ENCODE measurements at regions not wholly inside any gene's neighbourhood (a gene's known extent, or its start where the extent isn't known, plus 50 kb on each side); places are given as distances from the start of the nearest gene placed in this dataset.

DNA sequence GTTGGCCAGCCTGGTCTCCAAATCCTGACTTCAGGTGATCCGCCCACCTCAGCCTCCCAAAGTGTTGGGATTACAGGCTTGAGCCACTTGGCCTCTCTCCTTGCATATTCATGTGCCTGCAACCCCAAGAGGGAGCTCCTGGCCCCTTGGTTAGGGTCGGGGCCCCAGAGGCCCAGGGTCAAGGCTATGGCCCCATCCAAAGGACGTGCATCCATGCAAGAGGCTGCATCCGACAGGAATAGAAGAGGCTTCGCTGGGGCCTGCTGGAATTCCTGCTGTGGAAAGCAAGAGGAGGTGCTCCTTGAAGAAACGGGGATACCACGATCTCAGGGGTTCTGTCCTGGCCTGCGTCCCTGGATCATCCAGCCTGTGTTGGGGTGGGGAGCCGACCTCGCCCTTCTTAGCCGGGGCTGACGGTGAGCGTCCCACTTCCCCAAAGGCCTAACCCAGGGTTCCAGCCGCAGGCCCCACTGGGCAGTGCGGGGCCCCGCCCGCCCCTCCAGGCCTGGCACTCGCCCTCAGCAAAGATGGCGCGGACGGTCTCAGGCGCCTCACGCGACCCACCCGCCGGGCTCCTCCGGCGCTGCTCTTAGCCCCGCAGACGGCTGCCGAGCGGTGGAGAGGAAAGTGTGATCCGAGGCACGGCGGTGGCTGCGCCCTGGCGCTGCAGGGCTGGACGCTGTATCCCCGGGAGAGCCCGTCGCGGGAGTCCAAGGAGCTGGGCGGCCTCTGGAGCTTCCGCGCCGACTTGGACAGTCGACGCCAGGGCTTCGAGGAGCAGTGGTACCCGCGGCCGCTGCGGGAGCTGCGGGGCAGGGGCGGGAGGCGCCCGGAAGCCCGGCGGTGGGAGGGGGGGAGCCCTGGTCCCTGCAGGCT lies 54.7 kb downstream of the ZNF727 start:
- Mint-ChIP-seq H3K36me3 (peaks cover 4% of the 10 kb centered on the region), H3K4me1 (ENCODE audit: low read depth in 2 of 2) (no peaks in the 10 kb centered on the region), H3K27me3 (no peaks in the 10 kb centered on the region), H3K27ac (no peak overlapping the region), H3K9me3 (no peaks in the 10 kb centered on the region), H3K4me3 (no peak overlapping the region)
- ATAC-seq (peak in 1 of 2 donors; percentile 32), DNase-seq (ENCODE audit: low spot score) (no peak)

DNA sequence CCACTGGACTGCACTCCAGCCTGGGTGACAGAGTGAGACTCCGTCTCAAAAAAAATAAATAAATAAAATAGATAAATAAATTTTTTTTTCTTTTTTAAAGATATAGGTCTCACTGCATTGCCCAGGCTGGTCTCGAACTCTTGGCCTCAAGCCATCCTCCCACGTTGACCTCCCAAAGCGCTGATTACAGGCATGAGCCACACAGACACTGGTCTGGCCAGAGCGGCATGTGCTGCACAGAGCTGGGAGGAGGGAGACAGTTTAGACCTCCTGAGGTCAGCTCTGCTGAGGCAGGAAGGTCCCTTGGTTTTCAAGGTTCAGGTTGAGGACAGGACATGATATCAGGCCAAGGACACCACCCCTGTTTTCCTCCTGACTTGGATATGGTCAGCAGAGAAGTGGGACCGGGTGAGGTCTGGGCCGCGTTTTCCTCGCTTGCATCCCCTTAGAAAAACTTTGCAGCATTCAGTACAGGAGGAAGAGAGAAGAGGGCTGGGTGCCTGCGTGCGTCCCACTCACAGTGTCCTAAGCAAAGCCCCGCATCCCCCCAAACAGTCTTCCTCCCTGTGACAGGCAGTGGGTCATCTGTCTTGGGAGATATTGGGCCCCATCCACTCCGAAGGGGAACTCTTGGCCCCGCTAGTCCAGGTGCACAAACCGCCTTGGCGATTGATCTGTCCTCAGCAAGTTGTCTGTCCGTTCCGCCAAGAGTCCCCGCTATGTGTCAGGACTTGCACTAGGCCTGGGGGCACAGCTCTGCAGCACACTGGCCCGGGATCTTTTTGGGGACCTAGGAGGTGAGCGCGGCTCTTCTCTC lies 56.1 kb downstream of the ZNF727 start:
- Mint-ChIP-seq H3K4me1 (ENCODE audit: low read depth in 2 of 2) (no peaks in the 10 kb centered on the region), H3K36me3 (peaks cover 4% of the 10 kb centered on the region), H3K27ac (no peak overlapping the region), H3K27me3 (no peaks in the 10 kb centered on the region), H3K9me3 (no peaks in the 10 kb centered on the region), H3K4me3 (no peak overlapping the region)
- peak in 1 of 2 donors; percentile 24 for ATAC-seq
- no peak for DNase-seq (ENCODE audit: low spot score)

DNA sequence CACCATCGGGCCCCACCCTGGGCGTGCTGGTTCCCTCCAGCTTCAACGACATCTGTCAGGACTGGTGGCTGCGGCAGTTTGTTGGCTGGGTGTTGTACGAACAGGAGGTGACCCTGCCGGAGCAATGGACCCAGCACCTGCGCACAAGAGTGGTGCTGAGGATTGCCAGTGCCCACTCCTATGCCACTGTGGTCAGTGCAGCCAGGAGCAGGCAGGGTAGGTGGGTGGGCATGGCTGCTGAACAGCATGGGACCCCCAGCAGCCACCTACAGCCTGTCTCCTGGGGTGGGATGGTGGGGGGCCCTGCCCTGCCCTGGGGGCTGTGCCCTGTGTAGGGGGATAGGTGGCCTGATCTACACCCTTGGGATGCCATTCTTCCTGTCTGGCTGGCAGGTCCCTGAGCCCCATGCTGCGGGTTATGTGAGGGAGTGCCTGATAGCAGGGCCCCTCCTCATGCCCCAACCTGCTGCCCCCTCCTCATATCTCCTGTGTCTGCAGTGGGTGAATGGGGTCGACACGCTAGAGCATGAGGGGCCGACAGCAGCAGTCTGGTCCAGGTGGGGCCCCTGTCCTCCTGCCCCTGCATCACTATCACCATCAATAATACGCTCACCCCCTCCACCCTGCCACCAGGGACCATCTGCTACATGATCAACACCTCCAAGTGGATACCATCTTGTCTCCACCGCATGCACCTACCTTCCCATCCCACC lies 56.9 kb downstream of the ZNF727 start:
- ATAC-seq (peak; percentile 24 to 27), DNase-seq (ENCODE audit: low spot score) (no peak)
- no peaks in the 10 kb centered on the region for H3K9me3 Mint-ChIP-seq
- H3K36me3 Mint-ChIP-seq = peaks cover 4% of the 10 kb centered on the region
- H3K4me1 Mint-ChIP-seq (ENCODE audit: low read depth in 2 of 2) = no peaks in the 10 kb centered on the region
- no peaks in the 10 kb centered on the region for H3K27me3 Mint-ChIP-seq
- H3K4me3 Mint-ChIP-seq = no peak overlapping the region
- H3K27ac Mint-ChIP-seq = no peak overlapping the region

DNA sequence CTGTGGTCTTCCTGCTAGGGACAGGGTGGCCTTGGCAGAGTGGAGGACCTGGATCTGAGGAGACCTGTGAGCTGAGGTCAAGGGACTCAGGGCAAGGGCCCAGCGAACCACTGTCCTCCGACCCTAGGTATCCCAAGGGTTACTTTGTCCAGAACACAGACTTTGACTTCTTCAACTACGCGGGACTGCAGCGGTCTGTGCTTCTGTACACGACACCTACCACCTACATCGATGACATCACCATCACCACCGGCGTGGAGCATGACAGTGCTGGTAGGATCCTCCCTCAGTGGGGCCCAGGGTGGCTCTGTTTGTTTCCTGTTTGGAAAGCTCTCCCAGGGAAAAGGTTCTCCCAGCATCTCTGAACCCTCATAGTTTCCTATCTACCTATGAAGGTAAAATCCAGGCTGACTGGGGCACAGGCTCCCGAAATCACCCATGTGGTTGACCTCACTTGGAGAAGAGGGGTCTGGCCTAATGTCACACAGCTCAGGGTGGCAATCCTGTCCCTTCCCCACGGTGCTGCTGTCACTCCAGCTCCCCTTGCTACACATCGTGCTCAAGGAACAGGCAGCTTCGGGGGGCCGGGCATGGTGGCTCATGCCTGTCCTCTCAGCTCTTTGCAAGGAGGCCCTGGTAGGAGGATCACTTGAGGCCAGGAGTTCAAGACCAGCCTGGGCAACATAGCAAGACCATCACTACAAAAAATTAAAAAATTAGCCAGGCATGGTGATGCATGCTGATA lies 57.6 kb downstream of the ZNF727 start:
- peaks cover 2% of the 10 kb centered on the region for H3K36me3 Mint-ChIP-seq
- H3K4me1 Mint-ChIP-seq (ENCODE audit: low read depth in 2 of 2) = no peaks in the 10 kb centered on the region
- H3K27me3 Mint-ChIP-seq = no peaks in the 10 kb centered on the region
- DNase-seq (ENCODE audit: low spot score) (no peak), ATAC-seq (no peak)
- no peak overlapping the region for H3K27ac Mint-ChIP-seq
- H3K4me3 Mint-ChIP-seq = no peak overlapping the region
- no peaks in the 10 kb centered on the region for H3K9me3 Mint-ChIP-seq

DNA sequence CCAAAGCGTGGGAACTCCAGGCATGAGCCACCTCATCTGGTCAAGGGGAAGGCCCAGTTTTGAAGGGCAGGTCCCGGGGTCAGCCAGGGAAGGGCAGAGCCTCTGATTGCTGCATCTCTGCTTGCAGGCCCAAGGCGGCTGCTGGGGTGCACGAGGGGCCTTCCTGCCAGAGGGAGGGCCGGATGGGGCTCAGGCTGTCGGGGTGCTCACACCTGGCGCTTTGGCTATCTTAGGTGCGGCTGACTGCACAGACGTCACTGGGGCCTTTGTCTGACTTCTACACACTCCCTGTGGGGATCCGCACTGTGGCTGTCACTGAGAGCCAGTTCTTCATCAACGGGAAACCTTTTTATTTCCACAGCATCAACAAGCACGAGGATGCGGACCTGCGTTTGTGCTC lies 68.7 kb downstream of the ZNF727 start:
- no peaks in the 10 kb centered on the region for H3K27me3 Mint-ChIP-seq
- peaks cover 12% of the 10 kb centered on the region for H3K9me3 Mint-ChIP-seq
- no peaks in the 10 kb centered on the region for H3K36me3 Mint-ChIP-seq
- no peak overlapping the region for H3K4me3 Mint-ChIP-seq
- DNase-seq (ENCODE audit: low spot score) = no peak
- no peak for ATAC-seq
- no peaks in the 10 kb centered on the region for H3K4me1 Mint-ChIP-seq (ENCODE audit: low read depth in 2 of 2)
- H3K27ac Mint-ChIP-seq = no peak overlapping the region

DNA sequence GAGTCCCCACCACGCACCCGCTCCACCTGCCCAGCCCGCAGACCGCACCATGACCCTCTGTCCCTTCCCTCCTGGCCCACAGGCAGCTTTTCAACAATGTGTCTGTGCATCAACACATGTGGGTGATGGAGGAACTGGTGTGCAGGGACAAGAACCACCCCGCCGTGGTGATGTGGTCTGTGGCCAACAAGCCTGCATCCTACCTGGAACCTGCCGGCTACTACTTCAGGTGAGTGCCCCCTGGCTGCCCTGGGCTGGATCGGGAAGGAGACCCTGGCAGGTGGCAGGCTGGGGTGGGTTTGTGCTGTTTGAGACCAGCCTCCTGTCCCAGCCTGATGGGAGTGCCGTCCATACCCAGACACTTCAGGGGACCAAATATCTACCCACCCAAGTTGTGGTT lies 69.6 kb downstream of the ZNF727 start:
- no peak overlapping the region for H3K4me3 Mint-ChIP-seq
- ATAC-seq = no peak
- no peaks in the 10 kb centered on the region for H3K4me1 Mint-ChIP-seq (ENCODE audit: low read depth in 2 of 2)
- no peaks in the 10 kb centered on the region for H3K36me3 Mint-ChIP-seq
- peaks cover 9% of the 10 kb centered on the region for H3K9me3 Mint-ChIP-seq
- DNase-seq (ENCODE audit: low spot score) = no peak
- H3K27me3 Mint-ChIP-seq = no peaks in the 10 kb centered on the region
- no peak overlapping the region for H3K27ac Mint-ChIP-seq

DNA sequence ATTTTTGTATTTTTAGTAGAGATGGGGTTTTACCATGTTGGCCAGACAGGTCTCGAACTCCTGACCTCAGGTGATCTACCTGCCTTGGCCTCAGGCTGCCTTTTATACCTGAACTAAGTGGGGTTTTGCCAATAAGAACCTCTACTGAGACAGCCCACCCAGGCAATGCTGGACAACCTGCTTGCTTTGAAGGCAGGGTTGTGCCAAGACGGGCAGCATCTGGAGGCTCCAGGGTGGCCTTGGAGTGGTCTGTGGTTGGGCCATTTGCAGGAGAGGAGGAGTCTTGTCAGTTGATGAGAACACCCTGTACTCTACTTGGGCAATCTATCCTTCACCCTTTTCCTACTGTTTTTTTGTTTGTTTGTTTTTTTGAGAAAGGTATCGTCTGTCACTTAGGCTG lies 75.3 kb upstream of the ZNF735 start:
- Mint-ChIP-seq H3K4me1 (ENCODE audit: low read depth in 2 of 2) (no peaks in the 10 kb centered on the region), H3K36me3 (peaks cover 29% of the 10 kb centered on the region), H3K27ac (no peak overlapping the region), H3K27me3 (no peaks in the 10 kb centered on the region), H3K9me3 (peaks cover 27% of the 10 kb centered on the region), H3K4me3 (no peak overlapping the region)
- ATAC-seq (no peak), DNase-seq (ENCODE audit: low spot score) (no peak)
